ENCODE measurements at regions not wholly inside any gene's neighbourhood (a gene's known extent, or its start where the extent isn't known, plus 50 kb on each side); places are given as distances from the start of the nearest gene placed in this dataset.

DNA sequence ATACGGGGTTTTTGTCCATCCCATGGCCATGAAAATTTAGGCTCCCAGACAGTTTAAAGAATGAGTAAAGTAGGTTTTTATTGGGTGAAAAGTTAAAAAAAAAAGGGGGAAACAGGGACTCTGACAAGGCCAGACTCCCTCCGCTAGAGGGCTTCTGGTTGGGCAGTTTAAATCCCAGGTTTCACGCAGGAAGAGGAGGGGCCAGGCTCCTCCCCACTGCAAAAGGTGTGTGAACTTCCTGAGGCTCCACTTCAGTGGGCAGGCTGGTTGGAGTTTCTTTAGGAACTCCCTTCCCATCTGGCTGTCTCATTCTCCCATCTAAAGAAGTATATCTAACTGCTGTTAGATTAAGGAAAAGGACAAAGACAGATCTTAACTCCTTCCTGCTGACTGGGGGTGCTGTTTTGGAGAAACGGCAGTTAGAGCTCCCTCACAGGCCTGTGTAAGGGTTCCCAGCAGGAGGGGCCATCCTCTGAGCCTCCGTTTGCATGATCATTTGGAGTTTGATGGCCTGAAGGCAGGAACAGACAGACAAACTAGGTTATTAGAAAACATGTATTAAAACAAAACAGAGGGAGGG lies 1160.7 kb downstream of the CNTNAP5 start:
- no peak for DNase-seq (ENCODE audit: low read depth in 2 of 2)
- TF ChIP-seq CTCF (IDR thresholded peaks at IDR 0.05; ENCODE audit: low read depth, low read length), result no peak
- no peak overlapping the region for H3K4me3 ChIP-seq (replicated peaks in 1 of 2; ENCODE audit: low read depth in 2 of 2, low read length in 2 of 2)

GRCh38 chr2:125207431-125207830 lies 1182.3 kb downstream of the CNTNAP5 start:
- TF ChIP-seq CTCF (IDR thresholded peaks at IDR 0.05; ENCODE audit: low read depth, low read length), result no peak
- H3K4me3 ChIP-seq (replicated peaks in 1 of 2; ENCODE audit: low read depth in 2 of 2, low read length in 2 of 2), result no peak overlapping the region
- no peak for DNase-seq (ENCODE audit: low read depth in 2 of 2)

DNA sequence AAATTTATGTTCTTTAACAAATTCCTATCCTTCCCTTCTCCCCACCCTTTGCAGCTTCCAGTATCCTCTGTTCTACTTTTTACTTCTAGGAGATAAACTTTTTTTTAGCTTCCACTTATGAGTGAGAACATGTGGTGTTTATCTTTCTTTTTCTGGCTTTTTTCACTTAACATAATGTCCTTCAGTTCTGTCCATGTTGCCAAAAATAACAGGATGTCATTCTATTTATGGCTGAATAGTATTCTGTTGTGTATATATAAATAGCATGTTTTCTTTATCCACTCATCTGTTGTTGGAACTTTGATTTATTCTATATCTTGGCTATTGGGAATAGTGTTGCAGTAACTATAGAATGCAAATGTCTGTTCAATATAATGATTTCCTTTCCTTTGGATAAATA lies 1191.2 kb downstream of the CNTNAP5 start:
- H3K4me3 ChIP-seq (replicated peaks in 1 of 2; ENCODE audit: low read depth in 2 of 2, low read length in 2 of 2), result no peak overlapping the region
- no peak for DNase-seq (ENCODE audit: low read depth in 2 of 2)
- no peak for TF ChIP-seq CTCF (IDR thresholded peaks at IDR 0.05; ENCODE audit: low read depth, low read length)

- H3K4me3 ChIP-seq (replicated peaks in 1 of 2; ENCODE audit: low read depth in 2 of 2, low read length in 2 of 2), result no peak overlapping the region
- no peak for DNase-seq (ENCODE audit: low read depth in 2 of 2)
- TF ChIP-seq CTCF (IDR thresholded peaks at IDR 0.05; ENCODE audit: low read depth, low read length), result no peak
Observed at GRCh38 chr2:125224188-125224587, 1199.1 kb downstream of the CNTNAP5 start.

DNA sequence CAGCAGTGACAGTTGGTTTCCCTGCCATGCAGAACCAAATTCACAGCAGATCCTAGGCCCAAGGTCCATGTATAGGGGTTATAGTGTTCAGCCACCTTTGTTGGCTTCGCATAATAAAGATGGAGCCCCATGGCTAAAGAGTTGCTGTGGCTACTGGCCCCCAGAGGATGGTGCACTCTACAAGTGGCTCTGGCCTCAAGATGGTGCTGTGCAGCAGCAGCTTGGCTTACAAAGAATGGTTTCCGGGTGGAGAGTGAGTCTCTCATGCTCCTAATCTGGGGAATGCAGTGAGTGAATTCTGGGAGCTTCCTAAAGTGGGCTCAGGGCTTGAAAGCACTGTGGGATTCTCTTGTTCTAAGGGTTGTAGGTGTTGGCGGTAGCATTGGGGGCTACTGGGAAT lies 1199.7 kb downstream of the CNTNAP5 start:
- TF ChIP-seq CTCF (IDR thresholded peaks at IDR 0.05; ENCODE audit: low read depth, low read length), result no peak
- no peak for DNase-seq (ENCODE audit: low read depth in 2 of 2)
- no peak overlapping the region for H3K4me3 ChIP-seq (replicated peaks in 1 of 2; ENCODE audit: low read depth in 2 of 2, low read length in 2 of 2)

DNA sequence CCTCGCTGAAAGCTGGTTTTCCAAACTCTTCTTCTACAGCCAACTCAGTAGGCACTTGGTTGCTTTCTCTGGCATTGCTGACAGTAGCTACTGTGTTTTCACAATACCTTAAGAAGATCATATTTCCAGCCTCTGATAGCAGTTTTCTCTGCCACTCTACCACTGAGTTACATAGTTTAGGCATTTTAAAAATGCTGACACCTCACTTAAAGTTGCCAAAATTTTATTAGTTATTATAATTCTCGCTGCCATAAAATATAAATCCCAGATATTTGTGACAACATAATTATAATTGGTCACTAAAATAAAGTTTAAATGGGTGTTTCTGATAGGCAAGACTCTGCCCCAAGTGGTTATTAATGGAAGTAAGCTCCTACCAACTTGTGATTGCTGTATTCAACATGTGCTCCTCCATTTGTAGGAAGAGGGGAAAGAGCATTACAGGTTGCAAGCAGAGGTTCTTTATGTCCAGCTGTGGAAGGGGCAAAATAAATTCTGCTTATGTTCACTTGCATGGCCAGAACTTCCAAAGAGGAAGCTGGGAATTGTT lies 1202.8 kb downstream of the CNTNAP5 start:
- H3K4me3 ChIP-seq (replicated peaks in 1 of 2; ENCODE audit: low read depth in 2 of 2, low read length in 2 of 2), result no peak overlapping the region
- DNase-seq (ENCODE audit: low read depth in 2 of 2), result no peak

More for the DNA sequence above, 1202.8 kb downstream of the CNTNAP5 start:
- no peak for TF ChIP-seq CTCF (IDR thresholded peaks at IDR 0.05; ENCODE audit: low read depth, low read length)
